Pons (tissue), 1 donor: ENCODE measurements at regions not wholly inside any gene's neighbourhood (a gene's known extent, or its start where the extent isn't known, plus 50 kb on each side); places are given as distances from the start of the nearest gene placed in this dataset.
"Not testable (repeated sequence)": the region's sequence is repeated elsewhere in the genome, so short reads cannot be mapped to it uniquely, and the experiment has no call there.

Source experiments
- DNase-seq: peaks from one replicate; pipeline ENCODE4 v3.0.0-alpha.2; 2016; ENCODE audit warnings: low spot score

- no peak for DNase-seq
These were observed 1075.0 kb downstream of the GRM8 start for GRCh38 chr7:126177782-126178181.

DNA sequence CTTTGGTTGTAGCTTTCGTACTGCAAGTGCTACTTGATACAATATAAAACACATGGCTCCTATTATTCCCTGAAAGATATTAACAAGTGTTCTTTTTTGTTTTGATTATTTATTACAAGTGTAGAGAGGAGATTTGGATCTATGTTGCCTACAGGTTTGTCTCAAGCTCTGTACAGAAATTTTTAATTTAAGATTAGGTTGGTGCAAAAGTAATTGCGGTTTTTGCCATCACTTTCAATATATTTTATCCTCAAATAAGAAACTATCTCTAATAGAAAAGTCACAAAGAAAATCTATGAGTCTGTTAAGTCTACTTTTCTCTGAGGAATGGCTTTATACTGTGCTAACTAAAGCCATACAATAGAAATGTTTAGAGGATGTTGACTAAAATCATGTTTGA lies 1086.1 kb downstream of the GRM8 start:
- no peak for DNase-seq

DNA sequence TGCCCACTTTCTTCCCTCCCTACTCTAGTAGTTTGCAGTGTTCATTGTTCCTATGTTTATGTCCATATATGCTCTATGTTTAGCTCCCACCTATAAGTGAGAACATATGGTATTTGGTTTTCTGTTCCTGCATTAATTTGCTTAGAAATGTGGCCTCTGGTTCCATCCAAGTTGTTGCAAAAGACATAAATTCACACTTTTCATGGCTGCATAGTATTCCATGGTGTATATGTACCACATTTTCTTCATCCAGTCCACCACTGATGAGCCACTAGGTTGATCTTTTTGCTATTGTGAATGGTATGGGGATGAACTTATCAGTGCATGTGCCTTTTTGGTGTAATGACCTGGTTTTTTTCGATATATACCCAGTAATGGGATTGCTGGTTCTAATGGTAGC lies 1089.1 kb downstream of the GRM8 start:
- no peak for DNase-seq

GRCh38 chr7:126157391-126157790 lies 1095.3 kb downstream of the GRM8 start:
- no peak for DNase-seq

GRCh38 chr7:126150278-126150958 lies 1102.3 kb downstream of the GRM8 start:
- no peak for DNase-seq

- no peak for DNase-seq
These were observed 1111.8 kb downstream of the GRM8 start for GRCh38 chr7:126140858-126141466.

DNA sequence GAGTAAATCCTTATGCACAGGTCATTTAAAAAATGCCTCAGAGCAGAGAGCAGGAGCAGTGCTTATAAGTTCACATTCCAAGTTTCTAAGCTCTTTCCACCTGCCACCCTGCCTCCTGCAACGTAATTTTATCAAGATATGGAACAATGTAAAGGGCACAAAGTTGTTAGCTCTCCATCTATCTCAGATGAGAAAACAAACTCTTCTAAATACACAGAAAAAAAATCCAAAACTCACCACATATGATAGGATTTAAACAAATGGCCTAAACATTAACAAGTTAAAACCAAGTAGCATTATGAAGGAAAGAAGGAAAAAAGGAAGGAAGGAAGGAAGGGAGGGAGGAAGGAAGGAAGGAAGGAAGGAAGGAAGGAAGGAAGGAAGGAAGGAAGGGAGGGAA lies 1132.8 kb downstream of the GRM8 start:
- no peak for DNase-seq

- DNase-seq: no peak
These were observed 1149.2 kb downstream of the GRM8 start for GRCh38 chr7:126103582-126103981.

- DNase-seq: no peak
These were observed 1153.4 kb upstream of the POT1 start for GRCh38 chr7:126083014-126083413.

- DNase-seq: no peak
These were observed 1150.0 kb upstream of the POT1 start for GRCh38 chr7:126079581-126079980.

- no peak for DNase-seq
These were observed 1149.5 kb upstream of the POT1 start for GRCh38 chr7:126079151-126079550.

GRCh38 chr7:126065766-126066165 lies 1136.1 kb upstream of the POT1 start:
- DNase-seq: no peak

DNA sequence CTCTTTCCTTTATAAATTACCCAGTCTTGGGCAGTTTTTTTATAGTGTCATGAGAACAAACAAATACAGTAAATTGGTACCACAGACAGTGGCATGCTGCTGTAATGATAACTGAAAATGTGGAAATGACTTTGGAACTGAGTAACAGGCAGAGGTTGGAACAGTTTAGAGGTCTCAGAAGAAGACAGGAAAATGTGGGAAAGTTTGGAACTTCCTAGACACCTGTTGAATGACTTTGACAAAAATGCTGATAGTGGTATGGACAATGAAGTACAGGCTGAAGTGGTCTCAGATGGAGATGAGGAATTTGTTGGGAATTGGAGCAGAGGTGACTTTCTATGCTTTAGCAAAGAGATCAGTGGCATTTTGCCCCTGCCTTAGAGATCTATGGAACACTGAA lies 1128.4 kb upstream of the POT1 start:
- DNase-seq: no peak

DNA sequence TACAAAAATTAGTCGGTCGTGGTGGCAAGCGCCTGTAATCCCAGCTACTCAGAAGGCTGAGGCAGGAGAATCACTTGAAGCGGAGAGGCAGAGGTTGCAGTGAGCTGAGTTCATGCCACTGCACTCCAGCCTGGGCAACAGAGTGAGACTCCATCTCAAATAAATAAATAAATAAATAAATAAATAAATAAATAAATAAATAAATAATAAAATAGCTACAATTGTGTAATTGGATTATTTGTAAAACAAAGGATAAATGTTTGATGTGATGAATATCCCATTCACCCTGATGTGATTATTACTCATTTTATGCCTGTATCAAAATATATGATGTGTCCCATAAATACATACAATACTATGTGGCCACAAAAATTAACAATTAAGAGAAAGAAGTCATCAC lies 1127.0 kb upstream of the POT1 start:
- not testable (repeated sequence) for DNase-seq

DNA sequence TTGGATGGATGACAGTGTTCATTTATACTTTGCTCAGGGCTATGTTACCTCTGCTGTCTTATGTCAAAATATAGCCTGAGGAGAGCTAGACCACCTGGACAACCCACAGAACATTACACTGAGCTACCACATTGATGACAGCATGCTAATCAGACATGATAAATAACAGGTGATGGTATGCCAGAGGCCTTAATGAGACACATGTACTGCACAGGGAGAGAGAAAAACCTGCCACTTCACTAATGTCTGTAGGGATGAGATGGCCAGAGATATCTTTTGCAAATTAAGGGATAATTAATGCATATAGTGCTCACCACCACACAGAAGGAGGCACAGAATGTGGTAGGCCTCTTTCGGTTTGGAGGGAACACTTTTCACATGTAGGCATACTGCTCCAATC lies 1122.6 kb upstream of the POT1 start:
- DNase-seq: no peak

- DNase-seq: no peak
These were observed 1115.0 kb upstream of the POT1 start for GRCh38 chr7:126044662-126045061.

GRCh38 chr7:126041472-126041871 lies 1111.8 kb upstream of the POT1 start:
- DNase-seq: no peak

- no peak for DNase-seq
These were observed 1110.8 kb upstream of the POT1 start for GRCh38 chr7:126040114-126041045.

GRCh38 chr7:126026421-126027088 lies 1096.9 kb upstream of the POT1 start:
- no peak for DNase-seq

GRCh38 chr7:126022452-126022851 lies 1092.8 kb upstream of the POT1 start:
- no peak for DNase-seq

DNA sequence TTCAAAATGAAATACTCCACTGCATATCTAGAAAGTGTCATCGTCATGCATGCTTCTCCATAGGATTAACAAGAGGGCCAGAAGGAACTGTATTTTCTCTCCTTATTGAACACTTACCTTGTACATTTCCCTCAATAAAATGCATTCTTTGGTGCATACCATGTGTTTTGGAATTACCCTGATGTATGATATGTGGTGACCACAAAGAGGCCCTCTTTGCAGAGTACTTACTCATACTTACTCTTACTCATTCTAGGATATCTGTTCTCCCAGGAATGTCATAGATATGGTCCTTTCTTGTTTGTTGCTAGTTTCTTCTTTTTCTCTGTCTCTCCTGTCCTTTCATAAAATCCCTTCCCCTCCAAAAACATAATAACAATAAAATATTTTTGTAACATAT lies 1087.1 kb upstream of the POT1 start:
- no peak for DNase-seq

DNA sequence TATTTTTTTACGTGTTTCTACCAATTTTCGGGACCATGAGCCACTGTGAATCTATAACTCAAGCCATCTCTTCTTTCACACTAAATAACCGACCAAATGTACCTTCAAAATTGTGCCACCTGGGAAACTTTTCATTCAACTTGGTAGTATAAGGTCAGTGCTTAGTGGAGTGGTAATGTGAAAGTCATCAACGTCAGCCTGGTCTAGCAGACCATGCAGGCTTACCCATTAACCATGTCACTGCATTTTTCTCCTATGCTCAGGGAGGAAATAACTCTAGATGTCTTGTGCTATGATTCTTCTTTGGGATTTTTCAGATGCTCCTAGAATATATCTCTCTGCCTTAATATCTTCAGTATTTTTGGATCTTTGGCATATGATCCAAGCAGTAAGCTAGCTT lies 1075.4 kb upstream of the POT1 start:
- no peak for DNase-seq
